SK-N-MC (cell line): ENCODE measurements at regions not wholly inside any gene's neighbourhood (a gene's known extent, or its start where the extent isn't known, plus 50 kb on each side); places are given as distances from the start of the nearest gene placed in this dataset.

Experiments
- EZH2 ChIP-seq: fragments of 200-600 bp; sonication (generic); IDR thresholded peaks from one replicate; pipeline ENCODE4 v1.6.1; 2017; ENCODE audit warnings: antibody characterized with exemption
- FOXP2 ChIP-seq: optimal IDR thresholded peaks from 2 replicates; pipeline ENCODE3; 2011; ENCODE audit warnings: mild to moderate bottlenecking, moderate library complexity; ENCODE audit not compliant: insufficient read depth; ENCODE audit errors: extremely low read length, control extremely low read depth
- POLR2AphosphoS5 ChIP-seq: IDR thresholded peaks from 2 replicates; pipeline ENCODE4 v1.6.1; 2012; ENCODE audit warnings: mild to moderate bottlenecking, low read depth, low read length, borderline replicate concordance

DNA sequence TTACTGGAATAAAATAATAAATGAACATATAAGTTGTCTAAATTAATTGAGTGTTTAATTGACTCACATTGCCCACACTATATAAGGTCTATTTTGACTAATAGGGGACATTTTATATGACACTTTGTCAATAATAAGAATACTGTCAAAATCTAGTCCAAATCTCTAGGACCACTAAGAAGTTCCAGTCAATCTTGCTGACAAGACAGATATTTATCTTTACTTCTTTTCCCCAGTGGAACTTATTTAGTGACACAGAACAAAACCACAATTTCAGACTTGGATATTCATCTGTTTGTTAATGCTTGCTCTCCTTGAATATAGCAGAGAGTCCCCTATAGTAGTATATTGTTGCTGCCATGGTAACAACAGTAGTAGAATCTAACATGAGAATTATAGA lies 954.6 kb upstream of the MANEA start:
- TF ChIP-seq POLR2AphosphoS5, result no peak
- no peak for TF ChIP-seq EZH2
- no peak for TF ChIP-seq FOXP2
